Calu3 (cell line): ENCODE measurements at regions not wholly inside any gene's neighbourhood (a gene's known extent, or its start where the extent isn't known, plus 50 kb on each side); places are given as distances from the start of the nearest gene placed in this dataset.

Experiments
- BruUV-seq: library from RNA; stranded (reverse); fragments of 400-500 nt; replicated peaks from 2 replicates; lab custom pipeline; 2021; lab: Mats Ljungman, UMichigan
- CTCF ChIA-PET: fragments of 300-600 bp; sonication (Branson Sonifier 250); formaldehyde crosslinking; loops from one replicate; lab custom pipeline; 2022; ENCODE audit warnings: antibody characterized with exemption; lab: Charles Lee
- DNase-seq: peaks from one replicate; pipeline ENCODE4 v3.0.0; 2022
- H3K27ac Mint-ChIP-seq: one replicate; pipeline ENCODE4 v1.8.0; 2022; ENCODE audit warnings: mixed read lengths; ENCODE audit not compliant: unreplicated experiment
- H3K27me3 Mint-ChIP-seq: one replicate; pipeline ENCODE4 v1.8.0; 2022; ENCODE audit warnings: mixed read lengths; ENCODE audit not compliant: unreplicated experiment
- H3K36me3 Mint-ChIP-seq: one replicate; pipeline ENCODE4 v1.8.0; 2022; ENCODE audit warnings: mild to moderate bottlenecking, moderate library complexity, mixed read lengths; ENCODE audit not compliant: insufficient read depth, unreplicated experiment
- H3K4me1 Mint-ChIP-seq: one replicate; pipeline ENCODE4 v1.8.0; 2022; ENCODE audit warnings: mild to moderate bottlenecking, low read depth, mixed read lengths; ENCODE audit not compliant: unreplicated experiment
- H3K4me3 Mint-ChIP-seq: one replicate; pipeline ENCODE4 v1.8.0; 2022; ENCODE audit warnings: mild to moderate bottlenecking, low read depth, moderate library complexity, mixed read lengths; ENCODE audit not compliant: unreplicated experiment
- H3K9me3 Mint-ChIP-seq: one replicate; pipeline ENCODE4 v1.8.0; 2022; ENCODE audit warnings: low read depth, mixed read lengths; ENCODE audit not compliant: unreplicated experiment
- intact Hi-C: fragments of 100-400 bp; cut with micrococcal nuclease; formaldehyde crosslinking; loops from one replicate; pipeline ENCODE4 v1.10.0; 2022; ENCODE audit not compliant: unreplicated experiment
- TF ChIP-seq, protein P1 (sequence below): fragments of 200-600 bp; IDR thresholded peaks from one replicate; pipeline ENCODE4 v1.8.0; 2022; ENCODE audit warnings: antibody characterized with exemption; ENCODE audit not compliant: unreplicated experiment

DNA sequence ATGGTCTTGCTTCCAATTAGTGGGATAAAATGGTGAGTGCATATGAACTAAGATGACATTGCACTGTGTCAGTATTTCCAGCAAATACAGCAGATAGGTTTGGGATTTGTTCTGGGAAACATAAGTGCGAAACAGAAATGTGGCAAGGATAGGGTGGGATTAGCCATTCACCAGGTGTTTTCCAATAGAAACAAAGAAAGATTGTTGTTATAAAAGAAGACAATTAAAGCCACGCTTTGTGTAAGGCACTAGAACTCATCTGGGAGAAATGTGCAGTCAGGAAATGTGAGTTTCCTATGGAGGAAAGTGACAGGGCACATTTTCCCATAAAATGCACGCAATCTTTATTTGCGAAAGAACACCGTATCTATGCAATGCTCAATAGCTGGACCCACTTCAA lies 1547.8 kb downstream of the EFNB2 start:
- Mint-ChIP-seq H3K4me3 (no peak overlapping the region), H3K27me3 (no peaks in the 10 kb centered on the region), H3K4me1 (no peaks in the 10 kb centered on the region), H3K9me3 (no peaks in the 10 kb centered on the region), H3K27ac (no peak overlapping the region), H3K36me3 (no peaks in the 10 kb centered on the region)
- no TSS peak for BruUV-seq
- intact Hi-C loops, result no loop called here
- DNase-seq, result no peak
- CTCF ChIA-PET, result no interaction called here
- TF ChIP-seq, protein P1, sequence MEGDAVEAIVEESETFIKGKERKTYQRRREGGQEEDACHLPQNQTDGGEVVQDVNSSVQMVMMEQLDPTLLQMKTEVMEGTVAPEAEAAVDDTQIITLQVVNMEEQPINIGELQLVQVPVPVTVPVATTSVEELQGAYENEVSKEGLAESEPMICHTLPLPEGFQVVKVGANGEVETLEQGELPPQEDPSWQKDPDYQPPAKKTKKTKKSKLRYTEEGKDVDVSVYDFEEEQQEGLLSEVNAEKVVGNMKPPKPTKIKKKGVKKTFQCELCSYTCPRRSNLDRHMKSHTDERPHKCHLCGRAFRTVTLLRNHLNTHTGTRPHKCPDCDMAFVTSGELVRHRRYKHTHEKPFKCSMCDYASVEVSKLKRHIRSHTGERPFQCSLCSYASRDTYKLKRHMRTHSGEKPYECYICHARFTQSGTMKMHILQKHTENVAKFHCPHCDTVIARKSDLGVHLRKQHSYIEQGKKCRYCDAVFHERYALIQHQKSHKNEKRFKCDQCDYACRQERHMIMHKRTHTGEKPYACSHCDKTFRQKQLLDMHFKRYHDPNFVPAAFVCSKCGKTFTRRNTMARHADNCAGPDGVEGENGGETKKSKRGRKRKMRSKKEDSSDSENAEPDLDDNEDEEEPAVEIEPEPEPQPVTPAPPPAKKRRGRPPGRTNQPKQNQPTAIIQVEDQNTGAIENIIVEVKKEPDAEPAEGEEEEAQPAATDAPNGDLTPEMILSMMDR, result no peak

DNA sequence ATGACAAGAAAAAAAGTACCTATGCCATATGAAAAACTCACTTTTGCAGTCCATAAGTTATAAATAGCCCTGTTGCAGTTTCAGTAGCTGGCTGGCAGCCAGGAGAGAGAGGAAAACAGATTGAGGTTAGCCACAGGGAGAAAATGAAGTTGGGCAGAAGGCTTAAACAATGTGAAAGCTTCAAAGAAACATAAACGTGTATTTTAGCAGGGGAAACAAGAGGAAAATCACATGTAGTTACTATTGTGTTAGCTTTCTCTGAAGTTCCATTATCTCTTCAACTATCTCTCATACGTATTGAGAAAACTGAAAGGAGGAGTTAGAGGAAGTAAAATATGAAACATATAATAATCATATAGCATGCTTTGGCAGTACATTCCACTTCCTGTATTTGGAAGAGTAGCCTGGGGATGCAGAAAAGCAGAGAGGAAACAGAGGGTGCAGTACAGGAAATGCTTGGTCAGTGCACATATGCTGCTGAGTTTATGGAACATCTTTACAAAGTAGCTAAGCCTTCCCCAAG lies 1551.1 kb downstream of the EFNB2 start:
- H3K9me3 Mint-ChIP-seq, result no peaks in the 10 kb centered on the region
- no peak for DNase-seq
- CTCF ChIA-PET, result no interaction called here
- no peak overlapping the region for H3K27ac Mint-ChIP-seq
- no peaks in the 10 kb centered on the region for H3K4me1 Mint-ChIP-seq
- H3K27me3 Mint-ChIP-seq, result no peaks in the 10 kb centered on the region
- no peak overlapping the region for H3K4me3 Mint-ChIP-seq
- intact Hi-C loops, result no loop called here
- BruUV-seq, result no TSS peak
- no peaks in the 10 kb centered on the region for H3K36me3 Mint-ChIP-seq
- TF ChIP-seq, protein P1, result no peak

DNA sequence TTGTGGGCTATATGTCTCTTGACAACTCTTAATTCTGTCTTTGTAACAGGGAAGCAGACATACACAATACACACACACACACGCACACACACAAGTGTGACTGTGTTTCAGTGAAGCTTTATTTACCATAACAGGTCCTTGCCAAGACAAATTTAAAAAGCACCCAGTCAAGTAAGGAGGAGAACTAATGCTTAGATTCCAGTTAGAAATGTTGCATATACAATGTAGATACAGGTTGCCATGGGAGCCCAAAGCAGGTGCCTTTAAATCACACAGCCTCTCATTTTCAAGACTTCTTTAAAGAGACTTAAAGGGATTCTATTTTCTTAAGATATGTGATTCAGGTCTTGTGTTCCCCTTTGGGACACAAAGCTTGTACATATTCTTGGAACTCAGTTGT lies 1551.9 kb downstream of the EFNB2 start:
- CTCF ChIA-PET, result no interaction called here
- no peak overlapping the region for H3K4me3 Mint-ChIP-seq

DNA sequence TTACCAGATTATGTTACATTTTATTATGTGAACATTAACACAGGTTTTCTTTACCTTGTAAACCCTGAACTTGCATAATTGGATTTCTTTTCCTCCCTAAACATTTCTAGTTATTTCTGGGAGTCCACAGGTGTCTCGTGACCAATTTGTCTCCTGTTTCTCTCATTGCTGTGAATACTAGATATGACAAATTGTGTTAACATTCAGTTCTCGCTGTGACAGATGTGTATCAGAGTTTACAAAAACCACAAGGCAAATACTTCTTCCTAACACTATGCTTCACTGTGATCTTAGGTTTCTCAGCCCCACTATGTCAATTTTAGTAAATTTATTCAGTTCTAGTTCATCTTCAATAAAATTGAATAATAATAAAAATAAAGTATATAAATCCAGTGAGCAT lies 1554.9 kb downstream of the EFNB2 start:
- Mint-ChIP-seq H3K27me3 (no peaks in the 10 kb centered on the region), H3K4me3 (no peak overlapping the region), H3K36me3 (no peaks in the 10 kb centered on the region), H3K9me3 (no peaks in the 10 kb centered on the region), H3K27ac (no peak overlapping the region), H3K4me1 (no peaks in the 10 kb centered on the region)
- CTCF ChIA-PET, result no interaction called here
- intact Hi-C loops, result no loop called here
- TF ChIP-seq, protein P1, result no peak
- DNase-seq, result no peak
- BruUV-seq, result no TSS peak

More for the DNA sequence above, 1551.9 kb downstream of the EFNB2 start:
- Mint-ChIP-seq H3K36me3 (no peaks in the 10 kb centered on the region), H3K4me1 (no peaks in the 10 kb centered on the region), H3K9me3 (no peaks in the 10 kb centered on the region), H3K27me3 (no peaks in the 10 kb centered on the region), H3K27ac (no peak overlapping the region)
- TF ChIP-seq, protein P1, result no peak
- intact Hi-C loops, result no loop called here
- DNase-seq, result no peak
- no TSS peak for BruUV-seq
